ENCODE measurements at regions not wholly inside any gene's neighbourhood (a gene's known extent, or its start where the extent isn't known, plus 50 kb on each side); places are given as distances from the start of the nearest gene placed in this dataset.

- DNase-seq, result no peak
These were observed 488.0 kb downstream of the EIPR1 start for GRCh38 chr2:2889646-2890045.

GRCh38 chr2:2889141-2889540, 488.5 kb downstream of the EIPR1 start:
- no peak for DNase-seq

- DNase-seq, result no peak
These were observed 489.7 kb downstream of the EIPR1 start for GRCh38 chr2:2887772-2888387.

GRCh38 chr2:2886922-2887321, 490.7 kb downstream of the EIPR1 start:
- no peak for DNase-seq

GRCh38 chr2:2881499-2881898, 496.1 kb downstream of the EIPR1 start:
- DNase-seq, result no peak

GRCh38 chr2:2880938-2881337, 496.7 kb downstream of the EIPR1 start:
- DNase-seq, result no peak

- DNase-seq, result no peak
These were observed 497.8 kb downstream of the EIPR1 start for GRCh38 chr2:2879781-2880180.

- DNase-seq, result no peak
These were observed 498.5 kb downstream of the EIPR1 start for GRCh38 chr2:2879071-2879470.

- DNase-seq, result no peak
These were observed 500.2 kb downstream of the EIPR1 start for GRCh38 chr2:2877427-2877826.

GRCh38 chr2:2876331-2877221, 501.0 kb downstream of the EIPR1 start:
- DNase-seq, result no peak

- no peak for DNase-seq
These were observed 501.8 kb downstream of the EIPR1 start for GRCh38 chr2:2875831-2876230.

- no peak for DNase-seq
These were observed 502.3 kb downstream of the EIPR1 start for GRCh38 chr2:2875296-2875695.

GRCh38 chr2:2874805-2875204, 502.8 kb downstream of the EIPR1 start:
- DNase-seq, result no peak

GRCh38 chr2:2874341-2874740, 503.3 kb downstream of the EIPR1 start:
- no peak for DNase-seq

- DNase-seq, result no peak
These were observed 504.2 kb downstream of the EIPR1 start for GRCh38 chr2:2873450-2873811.

- no peak for DNase-seq
These were observed 504.7 kb downstream of the EIPR1 start for GRCh38 chr2:2872713-2873449.

- DNase-seq, result no peak
These were observed 505.4 kb downstream of the EIPR1 start for GRCh38 chr2:2872309-2872617.

- no peak for DNase-seq
These were observed 505.9 kb downstream of the EIPR1 start for GRCh38 chr2:2871480-2872308.

- no peak for DNase-seq
These were observed 507.5 kb downstream of the EIPR1 start for GRCh38 chr2:2870106-2870505.

GRCh38 chr2:2869553-2869952, 508.1 kb downstream of the EIPR1 start:
- DNase-seq, result no peak

GRCh38 chr2:2868085-2868484, 509.5 kb downstream of the EIPR1 start:
- no peak for DNase-seq

- no peak for DNase-seq
These were observed 510.1 kb downstream of the EIPR1 start for GRCh38 chr2:2867397-2867979.

- DNase-seq, result no peak
These were observed 511.2 kb downstream of the EIPR1 start for GRCh38 chr2:2866459-2866858.

All from NCI-H774 (cell line).